ENCODE measurements at regions not wholly inside any gene's neighbourhood (a gene's known extent, or its start where the extent isn't known, plus 50 kb on each side); places are given as distances from the start of the nearest gene placed in this dataset.

DNA sequence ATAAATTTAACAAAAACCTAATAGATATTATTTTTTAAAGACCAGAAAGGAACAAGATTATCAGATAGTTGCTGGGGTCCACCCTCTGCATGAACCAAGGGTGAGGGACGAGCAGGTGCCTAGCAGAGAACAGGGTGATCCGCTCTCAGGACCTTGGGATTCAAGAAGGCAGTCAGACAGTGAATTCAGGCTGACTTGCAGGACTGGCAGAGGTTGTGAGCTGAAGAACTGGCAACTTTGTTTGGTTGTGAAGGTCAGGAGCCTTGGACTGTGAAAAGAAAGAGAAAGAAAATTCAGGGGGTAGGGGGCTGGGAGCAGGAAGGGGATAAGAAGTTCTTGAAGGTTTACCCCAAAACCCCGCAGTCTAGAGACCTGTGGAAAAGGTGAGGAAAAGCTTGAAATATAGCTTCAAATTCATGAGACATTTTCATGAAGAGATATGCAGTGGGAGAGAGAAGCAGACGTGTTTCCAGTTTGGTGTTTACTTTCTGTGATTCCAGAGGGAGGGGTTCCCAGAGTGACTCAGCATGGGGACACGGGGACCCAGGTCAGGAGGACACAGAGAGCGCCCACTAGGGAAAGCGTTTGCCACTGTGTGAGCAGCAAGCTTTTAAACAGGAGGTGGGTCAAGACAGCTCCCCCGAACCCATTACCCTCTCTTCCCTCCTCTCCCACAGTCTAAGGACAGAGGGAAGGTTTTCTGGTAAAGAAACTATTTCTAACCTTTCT, 217.2 kb upstream of the UMPS start:
- DNase-seq: no peak

- no peak for DNase-seq
Measured at GRCh38 chr3:124513610-124513997, 216.6 kb upstream of the UMPS start.

GRCh38 chr3:124514683-124515082, 215.6 kb upstream of the UMPS start:
- no peak for DNase-seq

DNA sequence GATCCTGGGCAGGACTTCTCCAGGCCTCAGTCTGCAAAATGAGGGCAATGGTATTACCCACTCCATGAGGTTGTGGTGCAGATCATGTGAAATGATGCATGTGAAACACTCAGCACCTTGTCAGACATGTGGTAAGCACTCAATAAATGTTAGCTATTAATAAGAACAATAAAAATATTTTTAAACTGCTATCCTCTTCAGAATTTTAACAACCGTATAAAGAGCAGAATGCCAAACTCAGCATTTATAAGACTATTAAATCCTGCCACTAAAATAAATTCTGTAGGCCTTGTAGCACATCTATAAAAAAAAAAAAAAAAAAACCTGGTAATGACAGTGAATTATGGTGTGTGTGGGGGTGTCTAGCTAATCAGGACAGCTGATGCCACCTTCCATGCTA, 213.9 kb upstream of the UMPS start:
- no peak for DNase-seq

GRCh38 chr3:124517306-124517705, 212.9 kb upstream of the UMPS start:
- DNase-seq: no peak

DNA sequence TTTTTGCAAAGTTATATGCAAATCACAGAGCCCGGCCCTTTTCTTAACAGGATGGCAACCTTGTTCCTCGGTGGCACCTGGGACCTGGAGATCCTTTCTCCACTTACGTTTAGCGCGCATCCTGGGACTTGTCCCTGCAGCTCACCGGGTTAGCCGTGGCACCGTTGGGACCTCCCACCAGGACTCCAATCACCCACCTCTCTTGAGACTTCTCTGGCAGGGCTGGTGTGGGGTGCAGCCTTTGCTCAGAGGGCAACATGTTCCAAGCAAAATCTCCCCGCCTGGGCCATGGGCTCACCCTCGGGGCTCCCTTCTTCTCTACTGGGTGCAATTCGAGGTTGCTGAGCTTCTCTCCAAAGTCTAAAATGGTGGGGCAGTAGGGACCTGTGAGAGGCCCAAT, 211.9 kb upstream of the UMPS start:
- no peak for DNase-seq

GRCh38 chr3:124519591-124520194, 210.6 kb upstream of the UMPS start:
- DNase-seq: no peak

DNA sequence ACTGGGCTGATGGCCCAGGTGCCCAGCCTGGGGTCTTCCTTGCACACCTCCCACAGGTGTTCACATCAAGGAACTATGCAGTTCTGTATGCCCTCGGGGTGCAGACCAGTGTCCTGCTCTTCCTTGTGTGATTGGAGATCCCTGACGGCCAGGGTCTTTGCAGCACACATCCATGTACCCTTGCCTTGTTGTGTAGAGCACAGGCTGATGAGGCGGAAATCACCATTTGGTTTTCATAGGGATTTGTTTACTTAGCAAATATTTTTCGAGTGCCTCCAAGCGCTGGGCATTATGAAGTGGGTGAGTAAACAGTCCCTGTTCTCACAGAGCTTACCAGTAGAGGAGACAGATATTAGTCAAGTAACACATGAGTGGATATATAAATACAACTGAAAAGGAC, 209.3 kb upstream of the UMPS start:
- DNase-seq: no peak

- DNase-seq: no peak
Measured at GRCh38 chr3:124522082-124522625, 208.1 kb upstream of the UMPS start.

DNA sequence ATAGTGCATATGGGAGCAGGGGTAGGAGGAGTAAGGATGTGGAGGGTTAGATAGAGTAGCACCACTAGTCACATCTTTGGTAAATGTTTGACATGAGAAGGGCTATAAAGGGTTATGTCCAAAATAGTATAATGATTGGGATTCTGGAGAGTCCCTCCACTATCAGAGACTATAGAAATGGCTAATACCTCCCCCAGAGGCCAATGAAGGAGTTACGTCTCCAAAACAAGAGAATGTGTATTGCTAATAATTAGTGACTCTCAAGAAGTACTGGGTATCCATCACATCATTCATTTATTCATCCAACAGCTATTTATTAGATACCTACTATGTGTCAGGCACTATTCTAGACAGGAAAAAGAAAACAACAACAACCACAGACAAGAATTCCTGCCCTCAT, 203.7 kb upstream of the UMPS start:
- peak; percentile 10 for DNase-seq

- DNase-seq: no peak
Measured at GRCh38 chr3:124529826-124530571, 200.3 kb upstream of the UMPS start.

DNA sequence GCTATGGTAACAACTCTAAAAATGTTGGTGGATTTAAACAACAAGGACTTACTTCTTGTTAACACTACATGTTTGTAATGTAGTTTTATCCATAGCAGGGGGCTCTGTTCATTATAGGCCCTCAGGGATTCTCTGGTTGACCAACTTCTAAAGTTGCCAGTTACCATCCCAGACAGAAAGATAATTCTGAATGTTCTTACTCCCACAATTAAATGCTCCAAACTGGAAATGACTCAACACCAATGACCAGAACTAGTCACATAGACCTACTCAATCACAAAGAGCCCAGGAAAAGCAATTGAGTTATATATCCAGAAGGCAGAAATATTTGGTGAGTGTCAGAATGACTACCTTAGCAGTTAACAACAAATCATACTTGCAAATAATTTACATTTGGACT, 199.3 kb upstream of the UMPS start:
- DNase-seq: no peak

DNA sequence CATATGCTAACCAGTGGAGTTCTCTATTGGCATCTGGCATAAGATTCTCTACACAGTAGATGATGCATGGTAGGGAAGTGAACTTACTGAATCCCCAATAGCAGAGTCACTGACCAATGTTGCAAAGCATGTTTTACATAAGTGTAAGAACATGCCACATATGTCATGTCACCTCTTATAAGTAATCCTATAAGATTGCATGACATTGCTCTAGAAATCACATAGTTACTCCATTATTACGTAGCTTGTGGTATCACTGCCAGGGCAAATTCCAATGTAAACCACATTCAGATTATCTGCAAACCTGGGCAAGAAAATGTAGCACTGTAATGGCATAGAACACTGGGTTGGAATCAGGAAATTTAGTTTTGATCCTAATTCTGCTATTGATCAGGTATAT, 198.2 kb upstream of the UMPS start:
- no peak for DNase-seq

DNA sequence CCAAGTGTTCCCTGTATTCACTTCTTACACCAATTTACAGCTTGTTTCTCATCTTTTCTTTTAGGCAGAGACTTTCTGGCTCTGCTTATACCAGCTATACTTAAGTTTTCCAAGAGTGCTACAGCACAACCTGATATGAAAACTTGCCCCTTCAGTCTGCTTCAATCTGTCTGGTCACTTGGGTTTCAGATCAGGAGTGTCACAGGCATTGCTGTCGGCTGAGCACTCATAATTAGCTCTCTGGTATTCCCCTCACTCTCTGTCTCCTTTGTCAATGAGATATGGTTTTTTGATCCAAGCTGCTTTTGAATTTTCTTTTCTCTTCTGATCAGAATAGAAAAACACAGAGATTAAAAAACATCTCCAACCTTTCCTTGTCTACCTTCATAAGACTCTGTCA, 194.9 kb upstream of the UMPS start:
- DNase-seq: no peak

- no peak for DNase-seq
Measured at GRCh38 chr3:124540550-124541211, 189.6 kb upstream of the UMPS start.

DNA sequence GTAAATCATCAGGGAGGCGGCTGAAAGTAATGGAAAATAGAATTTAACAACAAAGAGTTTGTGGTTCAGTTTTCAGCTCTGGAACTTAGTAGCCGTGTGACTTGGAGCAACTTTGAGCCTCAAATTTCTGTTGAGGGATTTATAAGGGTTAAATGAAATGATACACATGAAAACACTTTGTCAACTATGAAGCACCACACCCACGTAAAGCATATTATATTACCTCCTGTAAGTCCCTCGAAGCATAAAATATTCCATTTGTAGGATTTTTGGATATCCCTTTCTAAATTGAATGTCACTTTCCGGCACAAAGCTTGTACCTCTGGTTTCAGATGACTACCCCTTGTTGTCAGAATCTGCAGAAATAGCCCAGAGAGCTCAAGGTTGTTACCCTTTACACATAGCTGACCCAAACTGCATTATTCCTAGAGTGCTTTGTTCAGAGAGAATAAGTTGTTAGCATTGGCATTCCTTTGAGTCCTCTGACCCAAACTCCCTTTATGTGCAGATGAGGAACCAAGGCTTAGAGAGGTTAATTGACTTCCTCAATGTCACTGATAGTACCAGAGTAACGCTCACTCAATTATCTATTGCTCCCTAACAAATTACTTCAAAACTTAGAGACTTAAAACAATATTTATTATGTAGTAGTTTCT, 187.9 kb upstream of the UMPS start:
- no peak for DNase-seq

- no peak for DNase-seq
Measured at GRCh38 chr3:124545891-124546290, 184.4 kb upstream of the UMPS start.

DNA sequence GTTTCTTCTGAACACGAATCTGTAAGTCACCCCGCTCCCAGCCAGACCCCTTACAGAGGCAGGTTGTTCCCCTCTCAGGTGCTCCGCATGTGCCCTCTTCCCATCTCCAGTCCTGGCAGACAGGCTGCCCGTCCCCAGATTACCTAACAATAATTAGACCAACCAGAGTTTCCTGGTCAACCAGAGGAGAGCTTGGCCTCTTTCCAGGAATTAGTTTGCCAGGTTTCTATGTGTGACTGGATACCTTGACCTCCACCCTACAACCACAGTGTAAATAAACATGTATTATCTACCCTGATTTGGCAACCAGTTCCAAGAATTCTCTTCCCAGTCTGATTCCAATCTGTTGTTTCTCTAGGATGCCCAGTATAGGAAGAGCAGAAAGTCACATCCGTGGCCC, 178.0 kb upstream of the UMPS start:
- DNase-seq: no peak

DNA sequence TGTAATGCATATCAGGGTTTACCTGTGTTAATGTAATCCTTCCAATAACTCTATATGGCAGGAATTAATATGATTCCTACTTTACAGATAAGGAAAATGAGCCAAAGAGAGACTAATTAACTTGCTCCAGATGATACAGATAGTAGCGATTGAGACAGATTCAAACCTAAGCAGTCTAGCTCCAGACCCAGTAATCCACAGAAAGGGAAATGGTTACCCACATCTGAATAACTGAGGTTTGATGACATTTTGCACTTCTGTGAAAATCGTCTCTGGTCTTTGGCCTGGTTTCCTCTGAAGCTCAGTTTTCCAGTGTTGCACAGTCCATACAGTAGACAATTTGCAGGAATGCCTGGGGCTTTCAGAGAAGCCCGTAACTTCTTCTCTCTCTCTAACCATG, 177.1 kb upstream of the UMPS start:
- DNase-seq: no peak

DNA sequence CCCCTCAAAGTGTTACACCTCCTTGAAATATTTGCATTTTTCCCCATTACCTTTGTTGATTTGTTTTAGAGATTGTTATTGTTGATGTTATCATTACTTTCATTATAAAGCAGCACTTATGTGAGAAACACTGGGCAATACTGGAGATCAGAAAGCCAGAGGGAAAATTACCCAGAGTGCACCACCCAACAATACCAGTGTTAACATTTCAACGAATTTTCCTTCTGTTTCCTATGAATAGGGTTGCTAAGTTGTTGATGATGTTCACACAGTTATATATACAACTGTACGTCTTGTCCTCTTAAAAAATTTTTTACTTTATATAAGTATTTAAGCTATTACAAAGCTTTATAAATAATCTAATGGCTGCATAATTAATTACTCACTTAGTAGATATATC, 173.6 kb upstream of the UMPS start:
- DNase-seq: no peak

- peak; percentile 63 for DNase-seq
Measured at GRCh38 chr3:124557433-124558232, 172.6 kb upstream of the UMPS start.
